ENCODE measurements at regions not wholly inside any gene's neighbourhood (a gene's known extent, or its start where the extent isn't known, plus 50 kb on each side); places are given as distances from the start of the nearest gene placed in this dataset.

DNA sequence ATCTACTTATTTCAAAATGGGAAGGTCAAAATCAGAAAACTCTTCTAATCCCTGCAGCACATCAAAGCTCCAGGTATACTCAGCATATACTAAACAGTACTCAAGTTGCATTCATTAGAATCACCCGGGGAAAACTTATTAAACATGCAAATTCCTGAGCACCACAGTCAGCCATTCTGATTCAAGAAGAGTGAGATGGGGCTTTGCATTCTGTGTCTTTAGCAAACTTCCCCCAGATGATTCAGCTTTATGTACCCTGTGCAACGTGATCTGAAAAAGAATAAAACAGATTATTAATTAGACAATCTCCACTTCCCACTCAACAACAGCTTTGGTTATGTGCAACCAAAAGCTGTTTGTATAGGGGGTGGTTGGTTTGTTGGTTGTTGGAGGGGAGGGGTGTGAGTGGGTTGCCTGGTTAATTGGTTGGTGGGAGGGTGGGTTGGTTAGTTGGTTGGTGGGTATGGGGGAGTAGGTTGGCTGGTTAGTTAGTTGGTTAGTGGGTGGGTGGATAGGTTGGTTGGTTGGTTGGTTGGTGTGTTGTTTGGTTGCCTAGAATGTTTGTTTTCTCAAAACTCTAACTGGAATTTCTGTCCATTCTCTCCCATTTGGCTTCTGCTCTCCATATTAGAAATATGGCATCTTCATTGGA, 112.5 kb upstream of the AGAP1 start:
- DNase-seq, result no peak
- Histone ChIP-seq H3K9me3 (no peaks in the 10 kb centered on the region), H3K4me3 (no peak overlapping the region), H3K4me1 (no peaks in the 10 kb centered on the region), H3K27ac (no peak overlapping the region), H3K36me3 (no peaks in the 10 kb centered on the region), H3K27me3 (no peaks in the 10 kb centered on the region)
- TF ChIP-seq POLR2A (IDR thresholded peaks at IDR 0.05), result no peak
- TF ChIP-seq, protein P1, sequence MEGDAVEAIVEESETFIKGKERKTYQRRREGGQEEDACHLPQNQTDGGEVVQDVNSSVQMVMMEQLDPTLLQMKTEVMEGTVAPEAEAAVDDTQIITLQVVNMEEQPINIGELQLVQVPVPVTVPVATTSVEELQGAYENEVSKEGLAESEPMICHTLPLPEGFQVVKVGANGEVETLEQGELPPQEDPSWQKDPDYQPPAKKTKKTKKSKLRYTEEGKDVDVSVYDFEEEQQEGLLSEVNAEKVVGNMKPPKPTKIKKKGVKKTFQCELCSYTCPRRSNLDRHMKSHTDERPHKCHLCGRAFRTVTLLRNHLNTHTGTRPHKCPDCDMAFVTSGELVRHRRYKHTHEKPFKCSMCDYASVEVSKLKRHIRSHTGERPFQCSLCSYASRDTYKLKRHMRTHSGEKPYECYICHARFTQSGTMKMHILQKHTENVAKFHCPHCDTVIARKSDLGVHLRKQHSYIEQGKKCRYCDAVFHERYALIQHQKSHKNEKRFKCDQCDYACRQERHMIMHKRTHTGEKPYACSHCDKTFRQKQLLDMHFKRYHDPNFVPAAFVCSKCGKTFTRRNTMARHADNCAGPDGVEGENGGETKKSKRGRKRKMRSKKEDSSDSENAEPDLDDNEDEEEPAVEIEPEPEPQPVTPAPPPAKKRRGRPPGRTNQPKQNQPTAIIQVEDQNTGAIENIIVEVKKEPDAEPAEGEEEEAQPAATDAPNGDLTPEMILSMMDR (IDR thresholded peaks at IDR 0.05), result no peak
- intact Hi-C loops (cut with DNase I), result no loop called here
- WGBS, 2 donors, result 51 to 60% methylated on average over 2 of the region's 2 CpGs

DNA sequence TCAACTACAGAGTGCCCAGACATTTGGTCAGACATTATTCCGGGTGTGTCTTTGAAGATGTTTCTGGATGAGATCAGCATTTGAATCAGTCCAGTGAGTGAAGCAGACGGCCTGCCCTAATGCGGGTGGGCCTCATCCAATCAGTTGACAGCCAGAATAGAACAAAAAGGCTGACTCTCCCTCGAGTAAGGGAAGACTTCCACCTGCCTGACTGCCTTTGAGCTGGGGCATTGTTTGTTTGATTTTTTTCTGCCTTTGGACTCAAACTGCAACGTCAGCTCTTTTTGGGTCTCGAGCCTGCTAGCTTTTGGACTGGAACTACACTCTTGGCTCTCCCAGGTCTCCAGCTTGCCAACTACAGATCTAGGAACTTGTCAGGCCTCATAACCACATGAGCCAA, 111.7 kb upstream of the AGAP1 start:
- no peak for DNase-seq
- no peaks in the 10 kb centered on the region for H3K36me3 ChIP-seq
- H3K9me3 ChIP-seq, result no peaks in the 10 kb centered on the region
- WGBS, 2 donors, result 36 to 40% methylated on average over 6 of the region's 6 CpGs
- H3K4me3 ChIP-seq, result no peak overlapping the region
- no peaks in the 10 kb centered on the region for H3K4me1 ChIP-seq
- H3K27me3 ChIP-seq, result no peaks in the 10 kb centered on the region
- intact Hi-C loops (cut with DNase I), result no loop called here
- TF ChIP-seq, protein P1 (IDR thresholded peaks at IDR 0.05), result no peak
- TF ChIP-seq POLR2A (IDR thresholded peaks at IDR 0.05), result no peak
- no peak overlapping the region for H3K27ac ChIP-seq

DNA sequence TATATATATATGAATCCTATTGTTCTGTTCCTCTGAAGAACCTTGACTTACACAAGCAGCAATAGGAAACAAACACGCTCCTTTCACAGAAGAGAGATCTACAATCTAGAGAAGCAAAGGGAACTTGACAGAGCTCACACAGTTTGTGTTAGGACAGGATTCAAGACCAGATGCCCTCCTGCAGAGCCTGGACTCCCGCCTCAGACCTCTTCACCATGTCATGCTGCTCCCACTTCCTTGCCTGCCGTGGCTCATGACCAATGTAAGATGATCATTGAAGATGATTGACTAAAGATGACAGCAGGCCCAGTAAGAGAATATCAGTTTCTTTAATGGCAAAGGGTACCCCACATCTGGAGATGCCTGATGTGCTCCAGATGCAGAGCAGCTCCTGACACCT, 111.2 kb upstream of the AGAP1 start:
- H3K4me1 ChIP-seq, result no peaks in the 10 kb centered on the region
- TF ChIP-seq, protein P1 (IDR thresholded peaks at IDR 0.05), result no peak
- TF ChIP-seq POLR2A (IDR thresholded peaks at IDR 0.05), result no peak
- H3K4me3 ChIP-seq, result no peak overlapping the region
- no peak overlapping the region for H3K27ac ChIP-seq
- H3K9me3 ChIP-seq, result no peaks in the 10 kb centered on the region
- H3K36me3 ChIP-seq, result no peaks in the 10 kb centered on the region
- 63 to 87% methylated on average over 3 of the region's 3 CpGs for WGBS, 2 donors
- H3K27me3 ChIP-seq, result no peaks in the 10 kb centered on the region
- intact Hi-C loops (cut with DNase I), result no loop called here
- no peak for DNase-seq

DNA sequence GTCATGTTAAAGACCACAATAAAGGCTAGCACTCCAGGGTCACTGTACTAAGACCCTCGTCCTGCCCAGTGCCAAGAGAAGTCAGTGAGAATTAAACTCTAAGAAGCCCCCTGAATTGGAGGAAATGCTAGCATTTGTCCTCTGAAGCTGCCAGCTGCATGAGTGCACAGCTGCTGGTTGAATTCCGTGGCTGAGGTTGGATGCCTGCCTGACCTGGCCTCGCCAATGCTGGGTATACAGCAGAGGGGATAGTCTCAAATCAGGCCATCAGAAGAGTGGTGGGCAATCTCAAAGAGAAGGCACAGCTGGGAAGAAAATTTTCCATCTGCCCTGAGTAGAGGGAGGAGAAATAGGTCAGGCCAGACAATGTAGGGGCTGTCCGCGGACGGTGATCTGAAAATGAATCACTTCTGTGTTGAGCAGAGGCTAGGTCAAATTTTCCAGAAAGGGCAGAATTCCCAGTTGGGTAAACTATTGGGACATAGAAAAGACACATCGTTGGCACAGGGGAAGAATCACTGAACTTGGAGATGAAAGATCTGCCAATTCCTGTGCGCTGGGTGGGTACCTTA, 110.5 kb upstream of the AGAP1 start:
- 78 to 85% methylated on average over 8 of the region's 8 CpGs for WGBS, 2 donors
- intact Hi-C loops (cut with DNase I), result no loop called here
- H3K4me3 ChIP-seq, result no peak overlapping the region

DNA sequence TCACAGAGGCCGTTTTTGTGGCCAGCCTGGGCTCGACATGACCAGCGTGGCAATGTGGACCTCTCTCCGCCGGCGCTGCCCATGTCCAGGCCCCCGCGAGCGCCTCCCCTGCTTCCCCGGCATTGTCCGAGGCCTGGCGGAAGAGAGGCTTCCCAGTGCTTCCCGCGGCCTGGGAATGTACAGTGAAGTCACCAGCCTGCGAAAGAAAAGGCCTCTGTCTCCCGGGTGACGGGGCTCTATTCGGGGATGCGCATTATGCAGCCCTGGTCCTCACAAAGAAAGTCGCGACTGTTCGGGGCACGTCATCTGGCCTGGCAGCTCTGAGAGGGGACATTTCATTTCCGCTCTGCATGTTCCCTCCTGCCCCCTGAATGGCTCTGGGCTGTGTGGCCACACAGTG, 109.2 kb upstream of the AGAP1 start:
- H3K4me1 ChIP-seq, result no peaks in the 10 kb centered on the region
- no peaks in the 10 kb centered on the region for H3K36me3 ChIP-seq
- no peak for DNase-seq
- TF ChIP-seq, protein P1 (IDR thresholded peaks at IDR 0.05), result no peak
- TF ChIP-seq POLR2A (IDR thresholded peaks at IDR 0.05), result no peak
- no peak overlapping the region for H3K27ac ChIP-seq
- no peak overlapping the region for H3K4me3 ChIP-seq
- WGBS, 2 donors, result 80 to 92% methylated on average over 1 to 19 of the region's 24 CpGs
- intact Hi-C loops (cut with DNase I), result no loop called here
- no peaks in the 10 kb centered on the region for H3K9me3 ChIP-seq
- no peaks in the 10 kb centered on the region for H3K27me3 ChIP-seq

More for the DNA sequence above, 110.5 kb upstream of the AGAP1 start:
- no peak overlapping the region for H3K27ac ChIP-seq
- no peaks in the 10 kb centered on the region for H3K9me3 ChIP-seq
- no peaks in the 10 kb centered on the region for H3K36me3 ChIP-seq
- no peaks in the 10 kb centered on the region for H3K27me3 ChIP-seq
- H3K4me1 ChIP-seq, result no peaks in the 10 kb centered on the region
- no peak for TF ChIP-seq POLR2A (IDR thresholded peaks at IDR 0.05)
- TF ChIP-seq, protein P1 (IDR thresholded peaks at IDR 0.05), result no peak
- no peak for DNase-seq
